KMS-11 (cell line): ENCODE measurements at regions not wholly inside any gene's neighbourhood (a gene's known extent, or its start where the extent isn't known, plus 50 kb on each side); places are given as distances from the start of the nearest gene placed in this dataset.

ENCODE experiments used
- H2AFZ ChIP-seq: fragments of 200-600 bp; sonication (generic); 2 replicates; pipeline ENCODE4 v1.6.1; 2016; ENCODE audit warnings: antibody characterized with exemption, mixed run types, low read depth
- H3K27ac ChIP-seq: fragments of 200-600 bp; sonication (generic); 2 replicates; pipeline ENCODE4 v1.6.1; 2016; ENCODE audit warnings: mild to moderate bottlenecking, mixed run types
- H3K27me3 ChIP-seq: fragments of 200-600 bp; sonication (generic); 2 replicates; pipeline ENCODE4 v1.6.1; 2017; ENCODE audit warnings: mild to moderate bottlenecking, low read depth, mixed run types, moderate library complexity; ENCODE audit not compliant: insufficient read depth
- H3K36me3 ChIP-seq: fragments of 200-600 bp; sonication (generic); 2 replicates; pipeline ENCODE4 v1.6.1; 2017; ENCODE audit warnings: mild to moderate bottlenecking, mixed run types; ENCODE audit not compliant: insufficient read depth
- H3K4me1 ChIP-seq: fragments of 200-600 bp; sonication (generic); 2 replicates; pipeline ENCODE4 v1.6.1; 2016; ENCODE audit warnings: mild to moderate bottlenecking, low read depth, mixed run types; ENCODE audit not compliant: poor library complexity, severe bottlenecking
- H3K4me2 ChIP-seq: fragments of 200-600 bp; sonication (generic); 2 replicates; pipeline ENCODE4 v1.7.0; 2016; ENCODE audit warnings: mild to moderate bottlenecking, mixed run types
- H3K4me3 ChIP-seq: fragments of 200-600 bp; sonication (generic); IDR thresholded peaks from 2 replicates; pipeline ENCODE4 v1.6.1; 2017; ENCODE audit warnings: low read depth, low read length, mixed read lengths; ENCODE audit not compliant: insufficient read depth
- H3K79me2 ChIP-seq: fragments of 200-600 bp; sonication (generic); 2 replicates; pipeline ENCODE4 v1.6.1; 2016; ENCODE audit warnings: low read depth, mixed run types; ENCODE audit not compliant: insufficient read depth
- H3K9ac ChIP-seq: fragments of 200-600 bp; sonication (generic); 2 replicates; pipeline ENCODE4 v1.6.1; 2016; ENCODE audit warnings: mild to moderate bottlenecking, mixed run types
- H4K20me1 ChIP-seq: fragments of 200-600 bp; sonication (generic); 2 replicates; pipeline ENCODE4 v1.6.1; 2016; ENCODE audit warnings: mild to moderate bottlenecking, mixed run types; ENCODE audit not compliant: insufficient read depth
- TF ChIP-seq, protein P1 (sequence below): fragments of 200-600 bp; sonication (generic); conservative IDR thresholded peaks from 2 replicates; pipeline ENCODE4 v1.6.1; 2017; ENCODE audit warnings: low read depth, mild to moderate bottlenecking, antibody characterized with exemption, low read length, moderate library complexity, mixed read lengths

DNA sequence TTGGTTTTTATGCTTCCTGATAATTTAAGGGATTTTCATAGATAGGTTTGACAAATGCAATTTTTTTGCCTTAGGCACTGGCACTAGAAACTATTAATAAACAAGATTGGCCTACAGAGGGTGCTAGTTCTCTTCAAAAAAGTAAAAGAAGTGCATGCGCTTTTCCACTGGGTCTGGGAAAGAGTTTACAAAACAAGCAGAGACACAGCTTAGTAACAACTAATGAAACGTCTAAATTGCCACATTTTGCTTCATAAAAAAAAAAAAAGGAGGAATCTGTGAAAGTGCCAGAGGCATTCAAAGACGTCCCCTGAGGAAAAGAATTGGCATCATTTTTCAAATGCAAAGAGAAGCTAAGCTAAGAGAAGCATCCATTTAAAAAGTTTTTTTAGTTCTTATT lies 58.3 kb upstream of the EEA1 start:
- peak overlapping the region; percentile 50 for H3K27ac ChIP-seq
- H3K9ac ChIP-seq: peak overlapping the region; percentile 4; the same call in 1 of the 2 replicates
- H3K4me1 ChIP-seq: peaks cover 20% of the 10 kb centered on the region
- H3K4me2 ChIP-seq: peak overlapping the region; percentile 65
- TF ChIP-seq, protein P1, sequence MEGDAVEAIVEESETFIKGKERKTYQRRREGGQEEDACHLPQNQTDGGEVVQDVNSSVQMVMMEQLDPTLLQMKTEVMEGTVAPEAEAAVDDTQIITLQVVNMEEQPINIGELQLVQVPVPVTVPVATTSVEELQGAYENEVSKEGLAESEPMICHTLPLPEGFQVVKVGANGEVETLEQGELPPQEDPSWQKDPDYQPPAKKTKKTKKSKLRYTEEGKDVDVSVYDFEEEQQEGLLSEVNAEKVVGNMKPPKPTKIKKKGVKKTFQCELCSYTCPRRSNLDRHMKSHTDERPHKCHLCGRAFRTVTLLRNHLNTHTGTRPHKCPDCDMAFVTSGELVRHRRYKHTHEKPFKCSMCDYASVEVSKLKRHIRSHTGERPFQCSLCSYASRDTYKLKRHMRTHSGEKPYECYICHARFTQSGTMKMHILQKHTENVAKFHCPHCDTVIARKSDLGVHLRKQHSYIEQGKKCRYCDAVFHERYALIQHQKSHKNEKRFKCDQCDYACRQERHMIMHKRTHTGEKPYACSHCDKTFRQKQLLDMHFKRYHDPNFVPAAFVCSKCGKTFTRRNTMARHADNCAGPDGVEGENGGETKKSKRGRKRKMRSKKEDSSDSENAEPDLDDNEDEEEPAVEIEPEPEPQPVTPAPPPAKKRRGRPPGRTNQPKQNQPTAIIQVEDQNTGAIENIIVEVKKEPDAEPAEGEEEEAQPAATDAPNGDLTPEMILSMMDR: peak; percentile 63
- no peaks in the 10 kb centered on the region for H4K20me1 ChIP-seq
- no peaks in the 10 kb centered on the region for H3K79me2 ChIP-seq
- no peaks in the 10 kb centered on the region for H3K27me3 ChIP-seq
- H3K4me3 ChIP-seq: no peak overlapping the region
- no peaks in the 10 kb centered on the region for H3K36me3 ChIP-seq
- H2AFZ ChIP-seq: peak overlapping the region; percentile 41

DNA sequence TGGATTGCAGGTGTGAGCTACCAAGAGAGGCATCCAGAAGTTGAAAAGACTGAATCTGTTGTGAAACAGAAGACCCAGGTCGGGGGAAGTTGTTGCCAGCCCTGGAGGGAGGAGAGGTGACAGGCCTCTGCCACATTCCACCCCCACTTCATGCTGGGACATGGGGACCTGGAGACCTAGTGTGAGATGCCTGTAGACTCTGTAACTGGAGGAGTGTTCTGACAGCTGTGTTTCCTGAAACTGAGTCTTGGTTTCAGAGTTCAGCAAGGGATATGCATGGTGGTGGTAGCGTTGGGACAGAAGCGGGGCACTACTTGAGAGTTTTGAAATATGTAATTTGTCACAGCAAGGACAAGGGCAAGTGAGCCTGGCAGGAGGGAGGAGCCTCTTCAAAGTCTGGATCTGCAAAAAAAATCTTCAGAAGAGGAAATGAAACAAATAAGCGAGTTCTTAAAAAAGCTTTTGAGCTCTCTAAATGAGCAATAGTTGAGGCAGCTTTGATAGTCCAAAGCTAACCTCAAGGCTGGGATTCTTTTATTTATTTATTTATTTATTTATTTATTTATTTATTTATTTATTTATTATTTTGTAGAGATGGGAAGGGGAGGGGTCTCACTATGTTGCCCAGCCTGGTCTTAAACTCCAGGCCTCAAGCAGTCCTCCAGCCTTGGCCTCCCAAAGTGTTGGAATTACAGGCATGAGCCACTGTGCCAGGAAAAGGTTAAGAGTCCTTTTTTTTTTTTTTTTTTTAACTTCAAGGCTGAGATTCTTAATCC lies 58.9 kb upstream of the EEA1 start:
- Histone ChIP-seq H3K27ac (peak overlapping the region; percentile 50), H3K27me3 (no peaks in the 10 kb centered on the region), H3K4me2 (peak overlapping the region; percentile 65), H3K4me1 (peaks cover 20% of the 10 kb centered on the region), H3K79me2 (no peaks in the 10 kb centered on the region), H4K20me1 (no peaks in the 10 kb centered on the region), H3K4me3 (no peak overlapping the region), H2AFZ (peak overlapping the region; percentile 41), H3K9ac (peak overlapping the region; percentile 4; the same call in 1 of the 2 replicates), H3K36me3 (no peaks in the 10 kb centered on the region)
- TF ChIP-seq, protein P1: no peak

DNA sequence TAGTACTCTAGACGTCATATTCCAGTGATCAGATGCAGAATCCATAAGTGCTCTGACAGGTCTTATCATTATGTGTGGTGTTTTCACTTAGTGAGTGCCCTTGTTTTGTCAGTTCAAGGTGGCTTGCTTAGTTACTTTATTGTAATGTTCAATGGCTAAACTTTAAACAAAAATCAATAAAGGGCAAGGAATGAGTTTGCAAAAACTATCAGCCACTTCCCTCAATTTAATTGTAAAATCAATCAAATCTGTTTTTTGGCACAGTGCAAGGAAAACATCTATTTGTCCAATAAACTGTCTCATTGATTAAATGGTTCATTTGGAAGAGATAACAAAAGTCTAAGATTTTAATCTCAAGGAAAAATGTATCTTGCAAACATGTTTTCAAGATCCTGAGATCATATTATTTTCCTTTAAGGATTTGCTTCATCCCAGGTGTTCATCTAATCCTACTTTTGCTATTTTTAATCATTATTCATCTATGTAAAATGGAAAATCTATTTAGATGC lies 59.6 kb upstream of the EEA1 start:
- no peaks in the 10 kb centered on the region for H3K79me2 ChIP-seq
- H3K4me2 ChIP-seq: peak overlapping the region; percentile 29; the same call in 1 of the 2 replicates
- no peak overlapping the region for H3K27ac ChIP-seq
- TF ChIP-seq, protein P1: no peak
- no peaks in the 10 kb centered on the region for H3K36me3 ChIP-seq
- peaks cover 20% of the 10 kb centered on the region for H3K4me1 ChIP-seq
- H3K9ac ChIP-seq: no peak overlapping the region
- H4K20me1 ChIP-seq: no peaks in the 10 kb centered on the region
- H3K4me3 ChIP-seq: no peak overlapping the region
- H2AFZ ChIP-seq: no peak overlapping the region
- no peaks in the 10 kb centered on the region for H3K27me3 ChIP-seq

DNA sequence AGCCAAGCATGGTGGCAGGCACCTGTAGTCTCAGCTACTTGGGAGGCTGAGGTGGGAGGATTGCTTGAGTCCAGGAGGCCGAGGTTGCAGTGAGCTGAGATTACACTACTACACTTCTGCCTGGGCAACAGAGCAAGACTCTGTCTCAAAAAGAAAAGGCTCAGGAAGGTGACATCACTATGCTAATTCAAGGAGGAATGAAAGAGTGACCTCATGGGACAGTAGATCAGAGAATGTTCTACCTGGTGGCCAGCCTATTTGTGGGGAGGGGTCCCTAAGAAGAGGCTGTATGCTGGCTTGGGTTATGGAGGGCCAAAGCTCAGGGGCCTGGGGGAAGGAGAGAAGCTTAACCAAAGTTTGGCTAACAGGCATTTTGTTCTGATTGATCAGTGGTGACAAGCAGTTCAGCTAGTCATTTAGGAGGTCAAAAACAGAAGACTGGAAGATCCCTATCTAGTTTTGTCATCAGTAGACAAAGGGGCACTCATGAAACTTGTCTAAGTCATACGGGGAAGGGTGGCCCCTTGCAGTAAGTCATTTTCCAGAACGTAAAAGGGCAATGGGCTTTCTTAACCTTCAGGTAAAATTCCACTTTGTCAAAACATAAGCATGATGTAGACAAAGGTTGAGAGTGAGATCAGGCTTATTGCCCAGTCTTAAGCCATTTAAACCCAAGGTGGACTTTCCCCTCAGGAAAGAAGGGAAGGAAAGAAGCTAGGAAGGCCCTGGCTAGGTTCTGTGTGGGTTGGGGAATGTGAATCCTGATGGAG lies 60.8 kb upstream of the EEA1 start:
- Histone ChIP-seq H2AFZ (no peak overlapping the region), H3K4me2 (no peak overlapping the region)
- TF ChIP-seq, protein P1: no peak

More for the DNA sequence above, 60.8 kb upstream of the EEA1 start:
- no peaks in the 10 kb centered on the region for H3K79me2 ChIP-seq
- no peak overlapping the region for H3K27ac ChIP-seq
- no peaks in the 10 kb centered on the region for H3K27me3 ChIP-seq
- no peaks in the 10 kb centered on the region for H4K20me1 ChIP-seq
- no peaks in the 10 kb centered on the region for H3K36me3 ChIP-seq
- peaks cover 20% of the 10 kb centered on the region for H3K4me1 ChIP-seq
- H3K9ac ChIP-seq: no peak overlapping the region
- no peak overlapping the region for H3K4me3 ChIP-seq
